Thoracic aorta (tissue), 2 donors: ENCODE measurements at regions not wholly inside any gene's neighbourhood (a gene's known extent, or its start where the extent isn't known, plus 50 kb on each side); places are given as distances from the start of the nearest gene placed in this dataset.

Experiments used
- ATAC-seq: fragments of 150-250 bp; one replicate; pipeline ENCODE4 v1.8.0; 2017; ENCODE audit warnings: low read depth; ENCODE audit not compliant: insufficient number of reproducible peaks, low FRiP score
- DNase-seq: peaks from one replicate; pipeline ENCODE4 v3.0.0-alpha.2; 2020; ENCODE audit warnings: low spot score
- H3K27ac ChIP-seq, 2 donors: fragments of 200-600 bp; sonication (generic); 1 replicate in 1 of 2; 2 replicates in 1 of 2; pipeline ENCODE4 v1.5.1; 2016; ENCODE audit warnings: mild to moderate bottlenecking in 2 of 2, moderate library complexity in 2 of 2
- H3K27me3 ChIP-seq: fragments of 200-600 bp; sonication (generic); replicated peaks from 2 replicates; pipeline ENCODE4 v1.6.0; 2016; ENCODE audit warnings: mild to moderate bottlenecking; ENCODE audit not compliant: insufficient read depth
- H3K36me3 ChIP-seq: fragments of 200-600 bp; sonication (generic); one replicate; pipeline ENCODE4 v1.5.1; 2016
- H3K4me1 ChIP-seq, 2 donors: fragments of 200-600 bp; sonication (generic); 1 replicate in 1 of 2; 2 replicates in 1 of 2; pipeline versions ENCODE4 v1.5.1 to v1.6.0; 2016; ENCODE audit warnings: low read depth in 2 of 2, mild to moderate bottlenecking in 1 of 2; ENCODE audit not compliant: control insufficient read depth in 1 of 2
- H3K4me3 ChIP-seq: fragments of 200-600 bp; sonication (generic); 2 replicates; pipeline ENCODE4 v1.5.1; 2016; ENCODE audit warnings: mild to moderate bottlenecking
- H3K9me3 ChIP-seq: fragments of 200-600 bp; sonication (generic); 2 replicates; pipeline ENCODE4 v1.5.1; 2016
- TF ChIP-seq, protein P1 (sequence below): fragments of 200-600 bp; sonication (generic); IDR thresholded peaks from one replicate; pipeline ENCODE4 v1.5.1; 2019; ENCODE audit warnings: antibody characterized with exemption

DNA sequence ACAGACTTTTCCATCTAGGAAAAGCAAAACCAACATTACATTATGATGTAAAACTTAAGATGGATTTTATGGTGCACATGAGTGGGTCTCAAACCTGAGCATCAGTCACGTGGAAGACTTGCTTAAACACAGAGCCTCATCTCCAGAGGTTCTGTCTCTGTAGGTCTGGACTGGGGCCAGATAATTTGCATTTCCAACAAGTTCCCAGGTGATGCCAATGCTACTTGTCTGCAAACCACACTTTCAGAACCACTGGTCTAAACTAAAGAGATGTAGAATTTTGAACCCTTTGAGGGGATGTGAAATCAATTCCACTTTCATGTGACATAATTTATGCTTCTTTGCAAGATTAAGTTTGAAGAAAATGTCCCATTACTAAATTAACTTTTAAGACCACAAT, 522.8 kb downstream of the MBD2 start:
- H3K27me3 ChIP-seq: no peaks in the 10 kb centered on the region
- H3K9me3 ChIP-seq: no peaks in the 10 kb centered on the region
- no peaks in the 10 kb centered on the region for H3K36me3 ChIP-seq
- H3K27ac ChIP-seq: no peak overlapping the region
- DNase-seq (no peak), ATAC-seq (no peak)
- H3K4me3 ChIP-seq: no peak overlapping the region
- TF ChIP-seq, protein P1, sequence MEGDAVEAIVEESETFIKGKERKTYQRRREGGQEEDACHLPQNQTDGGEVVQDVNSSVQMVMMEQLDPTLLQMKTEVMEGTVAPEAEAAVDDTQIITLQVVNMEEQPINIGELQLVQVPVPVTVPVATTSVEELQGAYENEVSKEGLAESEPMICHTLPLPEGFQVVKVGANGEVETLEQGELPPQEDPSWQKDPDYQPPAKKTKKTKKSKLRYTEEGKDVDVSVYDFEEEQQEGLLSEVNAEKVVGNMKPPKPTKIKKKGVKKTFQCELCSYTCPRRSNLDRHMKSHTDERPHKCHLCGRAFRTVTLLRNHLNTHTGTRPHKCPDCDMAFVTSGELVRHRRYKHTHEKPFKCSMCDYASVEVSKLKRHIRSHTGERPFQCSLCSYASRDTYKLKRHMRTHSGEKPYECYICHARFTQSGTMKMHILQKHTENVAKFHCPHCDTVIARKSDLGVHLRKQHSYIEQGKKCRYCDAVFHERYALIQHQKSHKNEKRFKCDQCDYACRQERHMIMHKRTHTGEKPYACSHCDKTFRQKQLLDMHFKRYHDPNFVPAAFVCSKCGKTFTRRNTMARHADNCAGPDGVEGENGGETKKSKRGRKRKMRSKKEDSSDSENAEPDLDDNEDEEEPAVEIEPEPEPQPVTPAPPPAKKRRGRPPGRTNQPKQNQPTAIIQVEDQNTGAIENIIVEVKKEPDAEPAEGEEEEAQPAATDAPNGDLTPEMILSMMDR: no peak
- no peaks in the 10 kb centered on the region for H3K4me1 ChIP-seq

DNA sequence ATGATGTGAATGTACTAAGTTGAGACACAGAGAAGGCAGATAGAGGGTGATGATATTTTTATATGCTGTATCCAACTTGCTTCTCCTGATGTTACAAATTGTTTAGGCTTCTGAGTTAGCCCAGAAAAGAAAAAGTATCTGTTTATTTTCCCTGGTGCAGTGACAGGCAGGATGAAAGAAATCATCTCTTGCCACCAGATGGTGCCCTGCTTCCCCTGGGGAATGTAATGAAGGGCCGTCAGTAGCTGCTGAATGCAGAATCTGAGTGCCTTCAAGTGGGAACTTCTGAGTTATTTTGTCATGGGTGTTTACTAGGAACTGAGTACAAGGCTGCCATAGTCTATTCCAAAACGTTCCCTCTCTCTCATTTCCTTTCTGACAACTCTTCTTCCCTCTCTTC, 525.6 kb downstream of the MBD2 start:
- Histone ChIP-seq H3K4me1 (no peaks in the 10 kb centered on the region), H3K9me3 (no peaks in the 10 kb centered on the region), H3K27ac (no peak overlapping the region), H3K27me3 (no peaks in the 10 kb centered on the region), H3K36me3 (no peaks in the 10 kb centered on the region), H3K4me3 (no peak overlapping the region)
- TF ChIP-seq, protein P1: peak; percentile 41
- DNase-seq (no peak), ATAC-seq (no peak)

DNA sequence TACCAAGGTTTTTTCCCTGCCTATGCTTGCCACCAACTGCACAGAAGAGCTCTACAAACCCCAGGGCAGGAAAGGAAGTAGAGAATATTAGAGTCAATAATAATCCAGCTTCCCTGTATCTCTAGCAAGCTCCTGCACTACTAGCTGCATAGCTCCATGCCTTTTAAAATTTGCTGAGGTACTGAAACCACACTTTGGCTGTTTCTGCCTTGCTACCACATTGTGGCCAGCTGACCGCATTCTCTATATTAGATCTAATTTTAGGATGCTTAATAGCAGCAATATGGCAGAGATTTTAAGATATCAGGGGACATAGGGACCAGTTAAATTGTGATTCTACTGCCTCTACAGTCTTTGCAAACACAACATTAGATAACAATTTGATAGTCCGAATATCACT, 534.6 kb downstream of the MBD2 start:
- H3K27me3 ChIP-seq: no peaks in the 10 kb centered on the region
- ATAC-seq: no peak
- H3K27ac ChIP-seq: no peak overlapping the region
- H3K4me3 ChIP-seq: no peak overlapping the region
- TF ChIP-seq, protein P1: no peak
- H3K36me3 ChIP-seq: no peaks in the 10 kb centered on the region
- no peaks in the 10 kb centered on the region for H3K9me3 ChIP-seq
- DNase-seq: no peak
- no peaks in the 10 kb centered on the region for H3K4me1 ChIP-seq

DNA sequence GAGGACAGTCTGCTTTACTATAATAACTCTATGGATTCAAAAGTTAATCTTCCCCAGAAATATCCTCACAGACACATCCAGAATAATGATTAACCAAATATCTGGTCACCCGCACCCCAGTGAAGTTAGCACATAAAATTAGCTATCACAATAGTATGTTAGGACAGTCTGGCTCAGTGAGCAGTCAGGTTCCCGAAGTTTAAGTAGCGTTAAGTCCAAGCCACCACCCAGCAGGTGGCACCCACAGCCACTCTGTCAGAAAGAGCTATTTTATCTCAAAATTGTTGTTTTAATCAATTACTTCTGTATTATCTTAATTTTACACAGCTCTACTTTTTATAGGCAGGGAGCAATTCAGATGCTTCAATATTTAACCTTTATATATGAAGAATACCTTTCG, 537.5 kb downstream of the MBD2 start:
- DNase-seq: no peak
- TF ChIP-seq, protein P1: no peak
- no peaks in the 10 kb centered on the region for H3K27me3 ChIP-seq
- no peaks in the 10 kb centered on the region for H3K36me3 ChIP-seq
- no peak for ATAC-seq
- no peak overlapping the region for H3K4me3 ChIP-seq
- no peak overlapping the region for H3K27ac ChIP-seq
- no peaks in the 10 kb centered on the region for H3K4me1 ChIP-seq
- H3K9me3 ChIP-seq: no peaks in the 10 kb centered on the region

DNA sequence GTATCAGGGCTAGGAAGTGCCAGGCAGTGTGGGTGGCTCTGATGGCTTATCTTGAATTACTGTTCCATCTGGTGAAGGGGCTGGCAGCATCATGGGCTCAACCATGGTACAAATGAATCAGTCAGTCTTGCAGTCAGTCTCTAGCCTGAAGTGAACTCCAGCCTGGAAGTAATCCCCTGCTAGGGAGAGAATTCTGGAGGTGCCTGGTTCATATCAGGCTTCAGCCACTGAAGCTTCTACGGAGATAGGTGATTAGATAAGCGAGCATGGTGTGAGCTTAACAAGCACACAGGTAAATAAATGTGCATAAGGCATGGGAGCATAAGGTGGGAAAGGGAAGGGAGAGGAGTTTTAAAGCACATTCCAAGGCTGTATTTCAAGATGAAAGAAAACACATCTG, 541.7 kb downstream of the MBD2 start:
- H3K36me3 ChIP-seq: no peaks in the 10 kb centered on the region
- no peaks in the 10 kb centered on the region for H3K9me3 ChIP-seq
- no peaks in the 10 kb centered on the region for H3K4me1 ChIP-seq
- no peak overlapping the region for H3K27ac ChIP-seq
- H3K4me3 ChIP-seq: no peak overlapping the region
- ATAC-seq (no peak), DNase-seq (no peak)
- TF ChIP-seq, protein P1: no peak
- H3K27me3 ChIP-seq: no peaks in the 10 kb centered on the region
